ENCODE measurements at regions not wholly inside any gene's neighbourhood (a gene's known extent, or its start where the extent isn't known, plus 50 kb on each side); places are given as distances from the start of the nearest gene placed in this dataset.
A peak's percentile ranks its signal among the peaks of the same experiment; 100 is the strongest.

GRCh38 chr7:132677918-132678317 lies 101.6 kb upstream of the PLXNA4 start:
- no peak for TF ChIP-seq CTCF (conservative IDR thresholded peaks at IDR 0.05; ENCODE audit: low read depth, low read length)
- H3K4me3 ChIP-seq (ENCODE audit: low read depth, low read length): no peak overlapping the region
- DNase-seq (ENCODE audit: low read depth): no peak

- no peak overlapping the region for H3K4me3 ChIP-seq (ENCODE audit: low read depth, low read length)
- TF ChIP-seq CTCF (conservative IDR thresholded peaks at IDR 0.05; ENCODE audit: low read depth, low read length): no peak
- no peak for DNase-seq (ENCODE audit: low read depth)
Observed at GRCh38 chr7:132672200-132672990, 96.1 kb upstream of the PLXNA4 start.

GRCh38 chr7:132666774-132667172 lies 90.5 kb upstream of the PLXNA4 start:
- no peak overlapping the region for H3K4me3 ChIP-seq (ENCODE audit: low read depth, low read length)
- DNase-seq (ENCODE audit: low read depth): no peak
- no peak for TF ChIP-seq CTCF (conservative IDR thresholded peaks at IDR 0.05; ENCODE audit: low read depth, low read length)

- no peak overlapping the region for H3K4me3 ChIP-seq (ENCODE audit: low read depth, low read length)
- DNase-seq (ENCODE audit: low read depth): no peak
- TF ChIP-seq CTCF (conservative IDR thresholded peaks at IDR 0.05; ENCODE audit: low read depth, low read length): no peak
Observed at GRCh38 chr7:132666071-132666773, 90.0 kb upstream of the PLXNA4 start.

- no peak for DNase-seq (ENCODE audit: low read depth)
- no peak overlapping the region for H3K4me3 ChIP-seq (ENCODE audit: low read depth, low read length)
- TF ChIP-seq CTCF (conservative IDR thresholded peaks at IDR 0.05; ENCODE audit: low read depth, low read length): peak; percentile 63
Observed at GRCh38 chr7:132656846-132657776, 80.8 kb upstream of the PLXNA4 start.

GRCh38 chr7:132656341-132656740 lies 80.1 kb upstream of the PLXNA4 start:
- no peak overlapping the region for H3K4me3 ChIP-seq (ENCODE audit: low read depth, low read length)
- DNase-seq (ENCODE audit: low read depth): no peak
- no peak for TF ChIP-seq CTCF (conservative IDR thresholded peaks at IDR 0.05; ENCODE audit: low read depth, low read length)
